ENCODE measurements at regions not wholly inside any gene's neighbourhood (a gene's known extent, or its start where the extent isn't known, plus 50 kb on each side); places are given as distances from the start of the nearest gene placed in this dataset.
"Not testable (repeated sequence)": the region's sequence is repeated elsewhere in the genome, so short reads cannot be mapped to it uniquely, and the experiment has no call there.

DNA sequence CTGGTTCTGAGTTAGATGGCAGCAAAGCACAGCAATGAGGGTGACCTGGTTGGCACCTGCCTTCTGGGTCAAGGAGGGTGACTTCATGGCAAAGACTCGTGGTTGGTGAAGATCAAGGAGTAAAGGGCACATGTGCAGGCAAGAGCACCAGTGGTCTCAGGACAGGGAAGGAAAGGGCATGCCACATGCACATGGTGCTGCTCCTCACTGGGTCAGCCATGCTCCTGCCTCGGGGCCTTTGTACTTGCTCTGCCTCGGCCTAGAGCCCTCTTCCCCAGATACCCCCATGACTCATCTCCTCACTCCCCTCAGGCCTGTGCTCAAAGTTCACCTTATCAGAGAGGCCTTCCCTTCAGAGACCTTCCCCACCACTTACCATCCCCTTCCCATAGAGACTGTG lies 106.7 kb upstream of the KDM7A start:
- no peak for DNase-seq (ENCODE audit: low read depth in 2 of 2, low spot score in 1 of 2)

GRCh38 chr7:140281960-140282359 lies 105.2 kb upstream of the KDM7A start:
- DNase-seq (ENCODE audit: low read depth in 2 of 2, low spot score in 1 of 2): no peak

GRCh38 chr7:140281255-140281654 lies 104.5 kb upstream of the KDM7A start:
- DNase-seq (ENCODE audit: low read depth in 2 of 2, low spot score in 1 of 2): no peak

DNA sequence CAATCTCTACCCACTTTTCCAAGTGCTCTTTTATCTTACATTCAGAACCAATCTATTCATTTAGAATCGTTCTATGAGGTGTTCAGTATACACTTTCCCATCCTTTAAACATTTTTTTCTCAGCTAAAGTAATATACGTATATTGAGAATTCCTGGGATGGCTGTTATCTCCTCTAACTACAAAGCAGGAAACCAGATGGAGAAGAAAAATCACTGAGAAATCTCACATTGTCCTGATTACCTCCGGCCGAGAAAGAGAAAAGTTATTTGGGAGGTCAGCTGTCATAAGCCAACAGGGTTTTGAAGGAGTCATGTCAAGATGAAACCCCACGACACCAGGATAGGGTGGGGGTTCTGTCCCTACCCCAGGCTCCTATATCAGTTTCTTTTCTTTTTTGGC lies 99.2 kb upstream of the KDM7A start:
- no peak for DNase-seq (ENCODE audit: low read depth in 2 of 2, low spot score in 1 of 2)

DNA sequence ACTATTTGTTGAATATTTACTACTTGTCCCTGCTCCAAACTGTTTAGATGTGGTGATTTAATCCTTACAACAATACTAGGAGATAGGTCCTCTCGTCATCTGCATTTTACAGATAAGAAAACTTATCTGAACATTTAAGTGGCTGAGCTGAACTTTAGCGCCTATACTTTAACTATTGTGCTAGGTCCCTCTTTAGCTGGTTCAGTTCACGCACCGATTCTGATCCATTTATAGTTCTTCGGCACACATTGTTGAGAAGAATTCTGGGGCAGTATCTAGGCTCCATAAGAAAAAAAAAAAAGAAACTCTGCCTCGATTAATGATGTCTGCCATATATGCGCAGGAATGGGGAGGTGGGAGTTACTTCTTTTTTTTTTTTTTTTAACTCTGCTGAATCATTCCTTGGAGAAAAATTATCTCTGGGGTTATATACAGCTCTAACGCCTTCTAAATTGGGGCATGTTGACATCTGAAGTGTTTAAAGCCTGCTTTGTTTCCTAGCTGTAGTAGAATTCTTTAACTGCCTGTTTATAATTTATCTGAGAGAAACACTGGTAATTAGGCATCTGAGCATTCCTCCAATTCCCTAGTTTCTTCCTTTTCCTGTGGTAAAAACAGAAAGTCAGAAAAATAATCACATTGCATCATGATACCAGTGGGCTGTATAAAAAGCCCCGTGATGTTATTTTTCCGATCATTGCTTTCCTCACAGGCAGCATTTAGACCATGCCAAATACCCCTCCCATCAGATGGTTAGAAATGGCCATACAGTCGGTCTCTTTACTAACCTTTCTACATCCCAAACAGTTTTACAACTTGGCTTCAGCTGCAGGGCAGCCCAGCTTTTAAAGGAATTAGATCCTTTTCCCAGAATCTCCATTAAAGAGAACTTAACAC lies 98.5 kb upstream of the KDM7A start:
- DNase-seq (ENCODE audit: low read depth in 2 of 2, low spot score in 1 of 2): no peak

DNA sequence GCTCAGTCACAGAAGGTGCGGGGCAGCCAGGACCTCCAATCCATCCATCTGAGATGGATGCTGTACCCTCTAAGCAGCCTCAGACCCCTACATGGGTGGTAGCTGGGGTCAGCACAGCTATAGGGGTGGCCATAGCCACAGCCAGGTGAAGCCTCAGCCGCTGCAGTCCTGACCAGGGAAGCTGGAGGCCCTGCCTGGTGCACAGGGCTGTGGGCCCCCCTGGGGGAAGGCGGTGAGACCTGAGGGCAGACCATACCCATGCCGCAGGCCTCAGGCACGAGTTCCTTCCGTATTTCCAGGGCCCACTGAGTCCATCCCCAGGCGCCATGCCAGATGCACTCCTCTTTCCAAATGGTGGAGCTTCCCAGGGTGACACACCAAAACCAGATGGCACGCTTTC lies 96.6 kb upstream of the KDM7A start:
- DNase-seq (ENCODE audit: low read depth in 2 of 2, low spot score in 1 of 2): no peak

DNA sequence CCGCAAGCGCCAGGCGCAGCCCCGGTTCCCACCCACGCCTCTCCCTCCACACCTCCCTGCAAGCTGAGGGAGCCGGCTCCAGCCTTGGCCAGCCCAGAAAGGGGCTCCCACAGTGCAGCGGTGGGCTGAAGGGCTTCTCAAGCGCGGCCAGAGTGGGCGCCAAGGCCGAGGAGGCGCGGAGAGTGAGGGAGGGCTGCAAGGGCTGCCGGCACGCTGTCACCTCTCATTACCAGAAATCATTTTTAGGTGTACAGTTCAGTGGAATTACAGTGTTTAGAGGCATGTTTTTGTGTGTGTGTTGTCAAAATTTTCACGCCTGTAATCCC lies 94.8 kb upstream of the KDM7A start:
- not testable (repeated sequence) for DNase-seq (ENCODE audit: low read depth in 2 of 2, low spot score in 1 of 2)

DNA sequence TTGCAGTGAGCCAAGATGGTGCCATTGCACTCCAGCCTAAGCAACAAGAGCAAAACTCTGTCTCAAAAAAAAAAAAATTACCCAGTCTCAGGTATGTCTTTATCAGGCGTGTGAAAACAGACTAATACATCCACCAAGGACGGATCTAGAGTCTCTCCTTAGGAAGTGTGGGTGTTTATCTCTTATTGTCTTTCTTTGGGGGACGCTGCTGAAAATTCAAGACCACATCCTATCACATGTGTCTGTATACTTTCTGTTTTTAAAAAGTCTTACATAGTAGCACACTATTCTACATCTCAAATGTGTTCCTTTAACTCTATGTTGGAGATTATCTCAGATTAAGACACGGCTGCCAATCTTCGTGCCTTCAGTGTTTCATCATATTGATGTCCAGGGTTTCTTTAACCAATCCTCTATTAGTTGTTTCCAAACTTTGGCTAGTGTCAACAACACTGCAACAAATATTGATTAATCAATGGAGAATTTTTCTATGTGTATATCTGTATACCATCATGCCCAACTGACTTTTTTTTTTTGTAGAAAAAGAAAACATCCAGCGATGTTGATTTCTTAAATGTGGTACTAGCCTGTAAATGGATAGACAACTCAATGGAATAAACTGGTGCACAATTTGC lies 92.3 kb upstream of the KDM7A start:
- DNase-seq (ENCODE audit: low read depth in 2 of 2, low spot score in 1 of 2): no peak

DNA sequence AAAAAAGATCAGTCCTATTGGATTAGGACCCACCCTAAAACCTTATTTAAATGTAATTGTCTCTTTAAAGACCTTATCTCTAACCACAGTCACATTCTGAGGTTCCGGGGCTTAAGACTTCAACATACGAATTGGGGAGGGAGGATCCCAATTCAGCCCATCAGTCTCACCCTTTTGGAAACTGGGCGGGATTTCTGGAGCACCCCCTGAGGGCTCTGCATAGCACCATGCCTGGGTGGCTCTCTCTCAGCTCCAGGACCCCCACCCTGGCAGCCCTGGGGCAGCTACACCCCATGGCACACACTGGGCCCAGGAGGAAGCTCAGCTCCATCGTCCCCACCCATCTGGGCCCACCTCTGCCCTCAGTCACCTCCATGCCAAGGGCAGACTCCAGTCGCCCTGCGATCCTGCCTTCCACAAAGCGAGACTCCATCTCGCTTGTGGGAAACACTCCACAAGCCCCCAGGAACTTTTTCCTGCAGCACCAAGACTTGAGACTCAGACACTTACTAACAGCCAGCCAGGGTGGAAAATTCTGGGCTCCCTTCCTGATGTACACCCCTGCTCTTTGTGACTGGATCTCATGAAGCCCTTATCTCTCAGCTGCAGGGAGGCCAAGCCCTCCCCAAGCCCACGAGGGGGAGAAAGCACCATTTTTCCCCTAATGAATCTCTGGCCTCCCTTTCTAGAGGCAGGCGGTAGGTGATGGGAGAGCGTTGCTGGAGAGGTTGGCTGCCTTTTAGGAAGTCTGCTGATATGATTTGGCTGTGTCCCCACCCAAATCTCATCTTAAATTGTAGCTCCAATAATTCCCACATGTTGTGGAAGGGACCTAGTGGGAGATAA lies 90.8 kb upstream of the KDM7A start:
- no peak for DNase-seq (ENCODE audit: low read depth in 2 of 2, low spot score in 1 of 2)

GRCh38 chr7:140263277-140263676 lies 86.5 kb upstream of the KDM7A start:
- DNase-seq (ENCODE audit: low read depth in 2 of 2, low spot score in 1 of 2): no peak

- no peak for DNase-seq (ENCODE audit: low read depth in 2 of 2, low spot score in 1 of 2)
Measured at GRCh38 chr7:140262242-140262903, 85.6 kb upstream of the KDM7A start.

DNA sequence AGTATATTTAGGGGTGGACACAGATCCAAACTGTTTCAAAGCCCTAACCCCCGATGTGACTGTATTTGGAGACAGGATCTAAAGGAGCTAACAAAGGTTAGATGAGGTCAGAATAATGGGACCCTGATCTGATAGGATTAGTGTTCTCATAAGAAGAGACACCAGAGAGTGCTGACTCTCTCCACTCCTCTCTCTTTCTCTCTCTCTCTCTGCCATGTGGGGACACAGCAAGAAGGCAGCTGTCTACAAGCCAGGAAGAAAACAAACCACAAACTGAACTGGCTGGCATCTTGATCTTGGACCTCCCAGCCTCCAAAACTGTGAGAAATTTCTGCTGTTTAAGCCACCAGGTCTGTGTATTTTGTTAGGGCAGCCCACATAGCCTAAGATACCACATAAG lies 84.7 kb upstream of the KDM7A start:
- no peak for DNase-seq (ENCODE audit: low read depth in 2 of 2, low spot score in 1 of 2)

GRCh38 chr7:140261105-140261486 lies 84.3 kb upstream of the KDM7A start:
- DNase-seq (ENCODE audit: low read depth in 2 of 2, low spot score in 1 of 2): no peak

DNA sequence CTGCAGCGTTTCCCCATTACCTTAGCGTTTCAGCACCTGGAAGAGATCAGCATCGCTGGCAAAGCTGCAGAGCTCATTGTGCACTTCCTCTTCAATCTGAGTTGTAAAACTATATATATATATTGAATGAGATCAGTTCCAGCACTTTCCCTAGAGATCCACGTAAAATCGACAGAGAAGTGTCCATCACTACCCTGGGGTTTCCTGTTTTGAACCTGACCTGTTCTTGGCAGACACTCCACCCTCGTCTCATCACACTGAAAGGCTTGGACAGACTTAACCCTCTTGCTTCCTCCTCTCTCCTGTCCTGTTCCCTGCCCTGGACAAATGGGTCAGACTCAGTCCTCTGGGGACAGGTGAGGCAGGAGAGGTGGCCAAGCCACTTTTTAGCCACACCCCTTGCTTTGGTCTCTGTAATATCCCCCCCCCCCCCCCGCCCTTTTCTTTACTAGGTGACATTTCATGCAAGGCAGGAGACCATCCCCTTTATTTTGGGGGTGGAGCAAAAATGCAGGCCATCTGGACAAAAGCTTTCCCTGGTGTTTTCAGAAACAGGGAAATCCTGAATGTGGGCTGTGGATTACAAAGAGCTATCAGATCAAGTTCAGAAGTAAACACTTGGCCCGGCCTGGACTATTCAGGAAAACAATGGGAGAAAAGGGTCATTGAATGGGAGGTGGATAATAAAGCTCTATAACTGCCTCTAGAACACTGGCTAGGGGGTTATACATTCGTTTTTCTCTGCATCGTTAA lies 83.7 kb upstream of the KDM7A start:
- DNase-seq (ENCODE audit: low read depth in 2 of 2, low spot score in 1 of 2): no peak

DNA sequence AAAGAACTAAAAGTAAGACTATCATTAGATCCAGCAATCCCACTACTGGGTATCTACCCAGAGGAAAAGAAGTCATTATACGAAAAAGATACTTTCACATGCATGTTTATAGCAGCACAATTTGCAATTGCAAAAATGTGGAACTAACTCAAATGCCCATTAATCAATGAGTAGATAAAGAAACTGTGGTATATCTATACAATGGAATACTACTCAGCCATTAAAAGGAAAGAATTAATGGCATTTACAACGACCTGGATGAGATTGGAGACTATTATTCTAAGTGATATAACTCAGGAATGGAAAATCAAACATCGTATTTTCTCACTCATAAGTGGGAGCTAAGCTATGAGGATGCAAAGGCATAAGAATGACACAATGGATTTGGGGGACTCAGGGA lies 80.5 kb upstream of the KDM7A start:
- not testable (repeated sequence) for DNase-seq (ENCODE audit: low read depth in 2 of 2, low spot score in 1 of 2)

DNA sequence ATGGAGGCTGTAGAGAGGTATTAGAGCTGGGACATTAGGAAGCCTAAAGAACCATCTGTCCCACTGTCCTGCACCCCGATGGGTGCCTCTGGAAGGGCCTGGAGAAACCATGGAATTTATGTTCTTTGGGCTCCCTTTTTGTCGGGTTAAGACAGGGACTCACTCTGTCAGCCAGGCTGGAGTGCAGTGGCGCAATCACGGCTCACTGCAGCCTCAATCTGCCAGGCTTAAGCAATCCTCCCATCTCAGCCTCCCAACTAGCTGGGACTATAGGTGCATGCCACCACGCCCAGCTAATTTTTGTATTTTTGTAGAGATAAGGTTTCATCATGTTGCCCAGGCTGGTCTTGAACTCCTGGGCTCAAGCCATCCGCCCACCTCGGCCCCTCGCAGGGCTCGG lies 78.2 kb upstream of the KDM7A start:
- not testable (repeated sequence) for DNase-seq (ENCODE audit: low read depth in 2 of 2, low spot score in 1 of 2)

DNA sequence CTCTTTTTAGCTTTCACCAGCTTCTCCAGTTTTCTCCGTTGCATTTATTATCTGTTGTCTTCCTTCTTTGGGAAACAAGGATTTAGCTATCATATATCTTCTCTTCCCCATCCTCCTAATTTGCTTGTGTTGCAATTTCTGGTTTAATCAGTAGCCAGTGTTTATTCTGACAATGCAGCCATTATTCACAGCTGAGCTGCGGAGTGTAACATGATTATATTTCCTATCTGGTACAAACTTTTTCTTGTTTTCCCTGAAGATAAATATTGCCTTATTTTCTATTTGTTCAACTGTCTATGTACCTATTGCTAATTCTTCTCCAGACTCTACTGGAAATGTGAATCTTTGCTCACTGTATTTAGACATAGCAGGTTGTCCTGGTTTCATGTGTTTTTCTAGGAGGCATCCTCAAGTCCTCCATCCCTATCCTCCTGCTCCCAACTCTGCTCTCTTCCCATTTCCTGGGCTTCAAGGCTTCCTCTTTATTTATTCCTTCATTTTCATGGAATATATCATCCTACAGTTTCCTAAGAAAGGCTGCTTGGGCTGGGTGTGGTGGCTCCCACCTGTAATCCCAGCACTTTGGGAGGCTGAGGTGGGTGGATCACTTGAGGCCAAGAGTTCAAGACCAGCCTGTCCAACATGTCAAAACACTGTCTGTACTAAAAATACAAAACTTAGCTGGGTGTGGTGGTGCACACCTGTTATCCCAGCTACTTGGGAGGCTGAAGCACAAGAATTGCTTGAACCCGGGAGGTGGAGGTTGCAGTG lies 72.4 kb upstream of the KDM7A start:
- no peak for DNase-seq (ENCODE audit: low read depth in 2 of 2, low spot score in 1 of 2)

GRCh38 chr7:140247559-140247958 lies 70.8 kb upstream of the KDM7A start:
- no peak for DNase-seq (ENCODE audit: low read depth in 2 of 2, low spot score in 1 of 2)

DNA sequence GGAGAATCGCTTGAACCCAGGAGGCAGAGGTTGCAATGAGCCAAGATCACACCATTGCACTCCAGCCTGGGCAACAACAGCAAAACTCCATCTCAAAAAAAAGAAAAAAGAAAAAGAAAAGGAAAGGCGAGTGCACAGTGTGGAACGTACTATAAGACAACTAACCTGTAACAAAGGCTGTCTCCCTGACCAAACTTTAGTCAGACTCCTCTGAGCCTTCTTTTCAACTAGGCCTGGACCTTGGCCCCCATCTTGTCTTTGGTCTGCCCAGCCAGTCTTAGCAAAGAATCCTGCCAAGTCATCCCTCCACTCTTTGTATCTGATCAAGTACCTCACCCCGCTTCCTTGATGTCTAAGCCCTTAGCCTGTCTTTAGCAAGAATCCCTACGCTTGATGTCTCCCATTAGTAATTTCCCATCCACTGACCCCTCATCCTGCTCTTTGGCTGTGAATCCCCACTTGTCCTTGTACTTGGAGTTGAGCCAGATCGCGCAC lies 68.9 kb upstream of the KDM7A start:
- no peak for DNase-seq (ENCODE audit: low read depth in 2 of 2, low spot score in 1 of 2)
